Neural progenitor cell (in vitro differentiated cells): ENCODE measurements at regions not wholly inside any gene's neighbourhood (a gene's known extent, or its start where the extent isn't known, plus 50 kb on each side); places are given as distances from the start of the nearest gene placed in this dataset.

Experiments
- DNase-seq: peaks from one replicate; pipeline ENCODE4 v3.0.0-alpha.2; 2016; ENCODE audit warnings: low spot score
- H2AFZ ChIP-seq: fragments of 200-600 bp; sonication (generic); replicated peaks from 2 replicates; pipeline ENCODE4 v1.6.1; 2016; ENCODE audit warnings: antibody characterized with exemption
- H3F3A ChIP-seq: fragments of 200-600 bp; sonication (generic); 2 replicates; pipeline ENCODE4 v1.6.1; 2016; ENCODE audit warnings: antibody characterized with exemption, low read depth
- H3K27ac ChIP-seq: fragments of 200-600 bp; sonication (generic); 2 replicates; pipeline ENCODE4 v1.5.1; 2016; ENCODE audit warnings: mild to moderate bottlenecking
- H3K27me3 ChIP-seq: fragments of 200-600 bp; sonication (generic); 2 replicates; pipeline ENCODE4 v1.6.1; 2016; ENCODE audit warnings: mild to moderate bottlenecking, moderate library complexity
- H3K36me3 ChIP-seq: fragments of 200-600 bp; sonication (generic); 2 replicates; pipeline ENCODE4 v1.5.1; 2016
- H3K4me1 ChIP-seq: fragments of 200-600 bp; sonication (generic); 2 replicates; pipeline ENCODE4 v1.6.1; 2016; ENCODE audit warnings: mixed run types
- H3K4me2 ChIP-seq: fragments of 200-600 bp; sonication (generic); 2 replicates; pipeline ENCODE4 v1.6.1; 2016
- H3K4me3 ChIP-seq: fragments of 200-600 bp; sonication (generic); 2 replicates; pipeline ENCODE4 v1.5.1; 2016
- H3K79me2 ChIP-seq: fragments of 200-600 bp; sonication (generic); 2 replicates; pipeline ENCODE4 v1.6.1; 2016; ENCODE audit warnings: low read depth
- H3K9ac ChIP-seq: fragments of 200-600 bp; sonication (generic); 2 replicates; pipeline ENCODE4 v1.6.1; 2016
- H3K9me3 ChIP-seq: fragments of 200-600 bp; sonication (generic); 2 replicates; pipeline ENCODE4 v1.5.1; 2016; ENCODE audit warnings: low read depth
- H4K20me1 ChIP-seq: fragments of 200-600 bp; sonication (generic); 2 replicates; pipeline ENCODE4 v1.6.1; 2016; ENCODE audit warnings: low read depth
- H3K27ac Mint-ChIP-seq: 3 replicates; pipeline ENCODE4 v1.8.0; 2021; ENCODE audit warnings: mixed read lengths
- H3K27me3 Mint-ChIP-seq: 2 replicates; pipeline ENCODE4 v1.8.0; 2022; ENCODE audit warnings: low read depth, mild to moderate bottlenecking, inconsistent platforms, moderate library complexity, mixed read lengths; ENCODE audit not compliant: insufficient read depth
- H3K36me3 Mint-ChIP-seq: 3 replicates; pipeline ENCODE4 v1.8.0; 2021; ENCODE audit warnings: mixed read lengths
- H3K4me1 Mint-ChIP-seq: 3 replicates; pipeline ENCODE4 v1.8.0; 2021; ENCODE audit warnings: mixed read lengths
- H3K4me3 Mint-ChIP-seq: 3 replicates; pipeline ENCODE4 v1.8.0; 2021; ENCODE audit warnings: mild to moderate bottlenecking, moderate library complexity, mixed read lengths
- H3K9me3 Mint-ChIP-seq: 3 replicates; pipeline ENCODE4 v1.8.0; 2020; ENCODE audit warnings: mixed read lengths
- CTCF ChIP-seq: fragments of 200-600 bp; sonication (generic); IDR thresholded peaks from 2 replicates; pipeline ENCODE4 v1.5.1; 2017; ENCODE audit warnings: antibody characterized with exemption, mild to moderate bottlenecking
- EZH2 ChIP-seq: fragments of 200-600 bp; sonication (generic); IDR thresholded peaks from 2 replicates; pipeline ENCODE4 v1.6.1; 2017; ENCODE audit warnings: antibody characterized with exemption, mild to moderate bottlenecking, moderate library complexity
- EZH2phosphoT487 ChIP-seq: fragments of 200-600 bp; sonication (generic); IDR thresholded peaks from 2 replicates; pipeline ENCODE4 v1.6.1; 2017; ENCODE audit warnings: antibody characterized with exemption

- no peaks in the 10 kb centered on the region for H3K36me3 Mint-ChIP-seq
- Histone ChIP-seq H3K4me1 (peaks cover 69% of the 10 kb centered on the region), H3F3A (peaks cover 16% of the 10 kb centered on the region), H3K27me3 (no peaks in the 10 kb centered on the region), H4K20me1 (no peaks in the 10 kb centered on the region), H3K79me2 (no peaks in the 10 kb centered on the region), H2AFZ (no peak overlapping the region), H3K36me3 (no peaks in the 10 kb centered on the region), H3K4me2 (no peak overlapping the region), H3K9ac (no peak overlapping the region), H3K4me3 (no peak overlapping the region), H3K27ac (no peak overlapping the region), H3K9me3 (no peaks in the 10 kb centered on the region)
- no peak overlapping the region for H3K4me3 Mint-ChIP-seq
- DNase-seq: no peak
- H3K9me3 Mint-ChIP-seq: no peaks in the 10 kb centered on the region
- TF ChIP-seq EZH2phosphoT487 (no peak), CTCF (no peak), EZH2 (no peak)
- peaks cover 70% of the 10 kb centered on the region for H3K4me1 Mint-ChIP-seq
- H3K27ac Mint-ChIP-seq: no peak overlapping the region
- peaks cover 4% of the 10 kb centered on the region for H3K27me3 Mint-ChIP-seq
Observed at GRCh38 chr11:19429108-19429760, 188.5 kb upstream of the E2F8 start.

- Histone ChIP-seq H2AFZ (no peak overlapping the region), H3K9me3 (no peaks in the 10 kb centered on the region), H3K9ac (no peak overlapping the region), H4K20me1 (no peaks in the 10 kb centered on the region), H3K36me3 (no peaks in the 10 kb centered on the region), H3K79me2 (no peaks in the 10 kb centered on the region), H3K4me1 (peaks cover 61% of the 10 kb centered on the region), H3F3A (peaks cover 16% of the 10 kb centered on the region), H3K27ac (no peak overlapping the region), H3K4me3 (no peak overlapping the region), H3K27me3 (no peaks in the 10 kb centered on the region), H3K4me2 (peak overlapping the region; percentile 2)
- Mint-ChIP-seq H3K9me3 (no peaks in the 10 kb centered on the region), H3K27me3 (peaks cover 2% of the 10 kb centered on the region), H3K27ac (no peak overlapping the region), H3K4me1 (peaks cover 70% of the 10 kb centered on the region), H3K36me3 (no peaks in the 10 kb centered on the region), H3K4me3 (no peak overlapping the region)
- TF ChIP-seq EZH2phosphoT487 (peak; percentile 74), EZH2 (no peak), CTCF (peak; percentile 35)
- DNase-seq: peak; percentile 58
Observed at GRCh38 chr11:19428206-19429002, 187.7 kb upstream of the E2F8 start.

GRCh38 chr11:19426756-19427403 is 186.1 kb upstream of the E2F8 start:
- no peaks in the 10 kb centered on the region for H4K20me1 ChIP-seq
- Mint-ChIP-seq H3K4me1 (peaks cover 68% of the 10 kb centered on the region), H3K27me3 (peaks cover 2% of the 10 kb centered on the region), H3K36me3 (no peaks in the 10 kb centered on the region), H3K27ac (peak overlapping the region; percentile 61), H3K9me3 (no peaks in the 10 kb centered on the region), H3K4me3 (peak overlapping the region; percentile 19)
- H3K4me3 ChIP-seq: no peak overlapping the region
- H3K4me1 ChIP-seq: peaks cover 45% of the 10 kb centered on the region
- TF ChIP-seq EZH2phosphoT487 (no peak), EZH2 (no peak), CTCF (no peak)
- no peak overlapping the region for H3K9ac ChIP-seq
- H3K36me3 ChIP-seq: no peaks in the 10 kb centered on the region
- no peak overlapping the region for H3K27ac ChIP-seq
- no peaks in the 10 kb centered on the region for H3K79me2 ChIP-seq
- peaks cover 16% of the 10 kb centered on the region for H3F3A ChIP-seq
- H3K27me3 ChIP-seq: no peaks in the 10 kb centered on the region
- DNase-seq: no peak
- no peaks in the 10 kb centered on the region for H3K9me3 ChIP-seq
- peak overlapping the region; percentile 15 for H3K4me2 ChIP-seq
- no peak overlapping the region for H2AFZ ChIP-seq
